DOHH2 (cell line): ENCODE measurements at regions not wholly inside any gene's neighbourhood (a gene's known extent, or its start where the extent isn't known, plus 50 kb on each side); places are given as distances from the start of the nearest gene placed in this dataset.
"Not testable (repeated sequence)": the region's sequence is repeated elsewhere in the genome, so short reads cannot be mapped to it uniquely, and the experiment has no call there.

Experiments
- EZH2phosphoT487 ChIP-seq: fragments of 200-600 bp; sonication (generic); IDR thresholded peaks from 2 replicates; pipeline ENCODE4 v1.6.1; 2017; ENCODE audit warnings: borderline replicate concordance, mild to moderate bottlenecking, antibody characterized with exemption, low read length, moderate library complexity, mixed read lengths
- TF ChIP-seq, protein P1 (sequence below): fragments of 200-600 bp; sonication (generic); IDR thresholded peaks from one replicate; pipeline ENCODE4 v1.5.1; 2014; ENCODE audit warnings: antibody characterized with exemption, mild to moderate bottlenecking, low read depth, low read length; ENCODE audit not compliant: poor library complexity, severe bottlenecking

GRCh38 chr5:21360754-21361153 lies 1372.8 kb upstream of the CDH18 start:
- TF ChIP-seq, protein P1, sequence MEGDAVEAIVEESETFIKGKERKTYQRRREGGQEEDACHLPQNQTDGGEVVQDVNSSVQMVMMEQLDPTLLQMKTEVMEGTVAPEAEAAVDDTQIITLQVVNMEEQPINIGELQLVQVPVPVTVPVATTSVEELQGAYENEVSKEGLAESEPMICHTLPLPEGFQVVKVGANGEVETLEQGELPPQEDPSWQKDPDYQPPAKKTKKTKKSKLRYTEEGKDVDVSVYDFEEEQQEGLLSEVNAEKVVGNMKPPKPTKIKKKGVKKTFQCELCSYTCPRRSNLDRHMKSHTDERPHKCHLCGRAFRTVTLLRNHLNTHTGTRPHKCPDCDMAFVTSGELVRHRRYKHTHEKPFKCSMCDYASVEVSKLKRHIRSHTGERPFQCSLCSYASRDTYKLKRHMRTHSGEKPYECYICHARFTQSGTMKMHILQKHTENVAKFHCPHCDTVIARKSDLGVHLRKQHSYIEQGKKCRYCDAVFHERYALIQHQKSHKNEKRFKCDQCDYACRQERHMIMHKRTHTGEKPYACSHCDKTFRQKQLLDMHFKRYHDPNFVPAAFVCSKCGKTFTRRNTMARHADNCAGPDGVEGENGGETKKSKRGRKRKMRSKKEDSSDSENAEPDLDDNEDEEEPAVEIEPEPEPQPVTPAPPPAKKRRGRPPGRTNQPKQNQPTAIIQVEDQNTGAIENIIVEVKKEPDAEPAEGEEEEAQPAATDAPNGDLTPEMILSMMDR, result not testable (repeated sequence)
- not testable (repeated sequence) for TF ChIP-seq EZH2phosphoT487
